ENCODE measurements at regions not wholly inside any gene's neighbourhood (a gene's known extent, or its start where the extent isn't known, plus 50 kb on each side); places are given as distances from the start of the nearest gene placed in this dataset.

GRCh38 chr22:19599004-19599403 is 74.8 kb upstream of the CLDN5 start:
- TF ChIP-seq CTCF (IDR thresholded peaks at IDR 0.05) (no peak), POLR2A (IDR thresholded peaks at IDR 0.05) (no peak)
